Type B pancreatic cell (in vitro differentiated cells): ENCODE measurements at regions not wholly inside any gene's neighbourhood (a gene's known extent, or its start where the extent isn't known, plus 50 kb on each side); places are given as distances from the start of the nearest gene placed in this dataset.

Experiments used
- DNase-seq: peaks from one replicate; pipeline ENCODE4 v3.0.0; 2021; ENCODE audit warnings: mixed read lengths; ENCODE audit not compliant: unreplicated experiment; ENCODE audit errors: extremely low spot score
- H3K27ac Mint-ChIP-seq: 2 replicates; pipeline ENCODE4 v1.8.0; 2021; ENCODE audit warnings: mild to moderate bottlenecking, mixed read lengths
- H3K27me3 Mint-ChIP-seq: 2 replicates; pipeline ENCODE4 v1.8.0; 2021; ENCODE audit warnings: mixed read lengths
- H3K36me3 Mint-ChIP-seq: 2 replicates; pipeline ENCODE4 v1.8.0; 2021; ENCODE audit warnings: mixed read lengths
- H3K4me1 Mint-ChIP-seq: one replicate; pipeline ENCODE4 v1.8.0; 2021; ENCODE audit warnings: mixed read lengths; ENCODE audit not compliant: unreplicated experiment
- H3K4me3 Mint-ChIP-seq: 2 replicates; pipeline ENCODE4 v1.8.0; 2021; ENCODE audit warnings: mild to moderate bottlenecking, mixed read lengths
- H3K9me3 Mint-ChIP-seq: 2 replicates; pipeline ENCODE4 v1.8.0; 2021; ENCODE audit warnings: mixed read lengths
- TF ChIP-seq, protein P1 (sequence below): fragments of 200-600 bp; sonication (generic); conservative IDR thresholded peaks from 2 replicates; pipeline ENCODE4 v1.5.0; 2021; ENCODE audit warnings: antibody characterized with exemption, mild to moderate bottlenecking

GRCh38 chr6:156167016-156167624 lies 610.1 kb upstream of the ARID1B start:
- Mint-ChIP-seq H3K9me3 (no peaks in the 10 kb centered on the region), H3K27ac (no peak overlapping the region), H3K4me1 (no peaks in the 10 kb centered on the region), H3K4me3 (no peak overlapping the region), H3K36me3 (no peaks in the 10 kb centered on the region), H3K27me3 (no peaks in the 10 kb centered on the region)
- TF ChIP-seq, protein P1, sequence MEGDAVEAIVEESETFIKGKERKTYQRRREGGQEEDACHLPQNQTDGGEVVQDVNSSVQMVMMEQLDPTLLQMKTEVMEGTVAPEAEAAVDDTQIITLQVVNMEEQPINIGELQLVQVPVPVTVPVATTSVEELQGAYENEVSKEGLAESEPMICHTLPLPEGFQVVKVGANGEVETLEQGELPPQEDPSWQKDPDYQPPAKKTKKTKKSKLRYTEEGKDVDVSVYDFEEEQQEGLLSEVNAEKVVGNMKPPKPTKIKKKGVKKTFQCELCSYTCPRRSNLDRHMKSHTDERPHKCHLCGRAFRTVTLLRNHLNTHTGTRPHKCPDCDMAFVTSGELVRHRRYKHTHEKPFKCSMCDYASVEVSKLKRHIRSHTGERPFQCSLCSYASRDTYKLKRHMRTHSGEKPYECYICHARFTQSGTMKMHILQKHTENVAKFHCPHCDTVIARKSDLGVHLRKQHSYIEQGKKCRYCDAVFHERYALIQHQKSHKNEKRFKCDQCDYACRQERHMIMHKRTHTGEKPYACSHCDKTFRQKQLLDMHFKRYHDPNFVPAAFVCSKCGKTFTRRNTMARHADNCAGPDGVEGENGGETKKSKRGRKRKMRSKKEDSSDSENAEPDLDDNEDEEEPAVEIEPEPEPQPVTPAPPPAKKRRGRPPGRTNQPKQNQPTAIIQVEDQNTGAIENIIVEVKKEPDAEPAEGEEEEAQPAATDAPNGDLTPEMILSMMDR, result no peak
- DNase-seq, result no peak

DNA sequence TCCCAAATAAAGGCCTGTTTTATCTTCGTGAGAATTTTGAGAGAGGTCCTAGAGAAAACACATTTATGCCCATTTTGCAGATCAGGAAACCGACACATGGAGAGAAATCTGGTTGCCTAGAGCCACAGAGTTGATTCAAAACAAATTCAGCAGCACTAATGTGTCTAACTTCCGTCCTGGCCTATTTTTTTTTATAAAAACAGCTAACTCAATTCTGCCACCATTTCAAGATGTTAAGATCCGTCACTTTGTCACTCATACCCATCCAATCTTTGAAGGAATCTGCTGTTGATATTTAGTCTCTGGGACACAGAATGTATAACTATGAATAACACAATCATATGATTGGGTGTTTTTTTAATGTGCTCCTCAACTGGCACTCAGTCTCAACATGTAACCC lies 611.1 kb upstream of the ARID1B start:
- no peak overlapping the region for H3K27ac Mint-ChIP-seq
- H3K27me3 Mint-ChIP-seq, result no peaks in the 10 kb centered on the region
- no peak overlapping the region for H3K4me3 Mint-ChIP-seq
- H3K4me1 Mint-ChIP-seq, result no peaks in the 10 kb centered on the region
- H3K36me3 Mint-ChIP-seq, result no peaks in the 10 kb centered on the region
- TF ChIP-seq, protein P1, result no peak
- DNase-seq, result no peak
- H3K9me3 Mint-ChIP-seq, result no peaks in the 10 kb centered on the region

DNA sequence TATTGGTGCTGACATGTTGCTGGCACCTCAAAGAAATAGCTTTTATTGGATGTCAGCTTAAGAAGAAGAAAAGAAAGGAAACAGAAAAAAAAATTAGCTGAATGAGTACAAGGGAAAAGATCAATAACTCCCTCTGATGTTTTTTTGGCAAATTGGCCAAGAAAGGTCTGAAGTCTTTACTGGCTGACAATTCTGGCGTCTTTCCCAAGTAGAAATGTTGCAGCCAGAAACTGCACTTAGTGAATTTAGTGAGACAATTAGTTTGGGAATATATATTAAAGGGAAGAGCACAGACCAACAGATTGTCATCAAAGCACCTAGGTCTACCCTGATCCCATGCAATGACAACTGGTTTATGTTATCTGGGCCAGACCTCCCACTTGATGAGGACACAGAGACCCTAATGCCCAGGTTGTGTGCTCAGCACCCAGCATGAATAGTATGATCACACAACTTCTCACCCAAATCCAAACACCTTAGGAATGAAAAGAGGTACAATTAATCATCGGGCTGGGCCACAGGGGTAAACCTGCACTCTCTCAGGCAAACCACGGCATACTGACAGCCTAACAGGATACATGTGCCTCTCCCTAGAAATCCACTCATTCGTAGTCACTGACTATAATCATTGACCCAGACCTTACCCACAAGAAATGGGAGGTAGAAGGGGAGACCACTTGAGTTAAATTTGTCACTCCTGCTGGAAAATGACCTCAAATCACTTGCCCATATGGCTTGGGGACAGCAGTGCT lies 612.3 kb upstream of the ARID1B start:
- no peaks in the 10 kb centered on the region for H3K36me3 Mint-ChIP-seq
- H3K27me3 Mint-ChIP-seq, result no peaks in the 10 kb centered on the region

DNA sequence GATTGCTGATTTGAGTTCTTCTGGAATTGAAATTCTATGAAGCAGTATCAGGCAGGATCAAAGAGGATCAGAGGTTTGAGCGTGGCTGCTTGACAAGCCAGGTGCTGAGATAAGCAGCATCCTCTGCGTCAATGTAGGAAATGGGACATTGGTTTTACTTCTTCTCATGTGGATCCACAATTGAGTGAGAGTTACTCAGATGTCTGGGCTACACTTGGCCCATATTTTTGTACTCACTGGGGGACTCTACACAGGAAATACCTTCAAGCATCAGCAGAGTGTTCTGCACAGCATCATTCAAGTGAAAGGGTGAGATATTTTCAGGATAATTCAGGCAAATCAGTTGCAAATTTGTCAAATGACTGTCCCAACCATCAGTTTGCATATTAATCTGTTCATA lies 613.9 kb upstream of the ARID1B start:
- DNase-seq, result no peak
- Mint-ChIP-seq H3K9me3 (no peaks in the 10 kb centered on the region), H3K27ac (no peak overlapping the region), H3K4me3 (no peak overlapping the region), H3K36me3 (no peaks in the 10 kb centered on the region), H3K4me1 (no peaks in the 10 kb centered on the region), H3K27me3 (no peaks in the 10 kb centered on the region)
- TF ChIP-seq, protein P1, result no peak

More for the DNA sequence above, 612.3 kb upstream of the ARID1B start:
- Mint-ChIP-seq H3K4me3 (no peak overlapping the region), H3K4me1 (no peaks in the 10 kb centered on the region), H3K9me3 (no peaks in the 10 kb centered on the region), H3K27ac (no peak overlapping the region)
- DNase-seq, result no peak
- TF ChIP-seq, protein P1, result no peak

DNA sequence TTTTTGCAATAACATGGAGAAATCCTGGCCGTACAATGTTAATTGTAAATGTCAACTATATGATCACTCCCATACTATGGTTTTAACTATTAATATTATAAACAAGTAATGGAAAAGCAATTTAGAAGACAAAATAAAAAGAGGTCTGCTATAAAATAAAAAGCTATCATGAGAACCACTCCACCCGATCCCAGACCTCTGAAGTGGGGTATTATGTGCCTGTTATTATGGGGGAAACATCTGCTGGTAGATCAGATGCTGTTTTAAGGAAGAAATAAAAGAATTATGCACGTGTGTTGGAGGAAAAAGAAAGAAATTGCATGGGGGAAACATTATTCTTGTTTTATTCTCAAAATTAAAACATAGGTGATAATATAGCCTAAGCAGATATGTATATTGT lies 615.7 kb upstream of the ARID1B start:
- DNase-seq, result no peak
- no peaks in the 10 kb centered on the region for H3K9me3 Mint-ChIP-seq
- H3K27me3 Mint-ChIP-seq, result no peaks in the 10 kb centered on the region
- no peak overlapping the region for H3K27ac Mint-ChIP-seq
- H3K36me3 Mint-ChIP-seq, result no peaks in the 10 kb centered on the region
- H3K4me3 Mint-ChIP-seq, result no peak overlapping the region
- no peaks in the 10 kb centered on the region for H3K4me1 Mint-ChIP-seq
- TF ChIP-seq, protein P1, result no peak
